CD14-positive monocyte (primary cell): ENCODE measurements at regions not wholly inside any gene's neighbourhood (a gene's known extent, or its start where the extent isn't known, plus 50 kb on each side); places are given as distances from the start of the nearest gene placed in this dataset.

Experiments
- DNase-seq, 3 donors: peaks; one replicate each; pipeline ENCODE4 v3.0.0-alpha.2; 2011 to 2022
- H2AFZ ChIP-seq: 2 replicates; pipeline ENCODE4 v1.6.0; 2012; ENCODE audit warnings: mild to moderate bottlenecking, low read depth, low read length, inconsistent platforms; ENCODE audit not compliant: insufficient read depth, poor library complexity, severe bottlenecking
- H3K27ac ChIP-seq, 2 donors: 1 replicate in 1 of 2; 2 replicates in 1 of 2; pipeline ENCODE4 v1.5.1; 2012 to 2013; ENCODE audit warnings: low read length in 2 of 2, control low read depth in 1 of 2, inconsistent platforms in 1 of 2, low read depth in 1 of 2, mild to moderate bottlenecking in 1 of 2
- H3K27me3 ChIP-seq, 2 donors: one replicate each; pipeline versions ENCODE4 v1.6.0 to v1.6.1; 2011 to 2013; ENCODE audit warnings: low read length in 2 of 2; ENCODE audit not compliant: control insufficient read depth in 2 of 2, insufficient read depth in 2 of 2
- H3K36me3 ChIP-seq, 2 donors: replicated peaks in 1 of 2; 1 replicate in 1 of 2; 2 replicates in 1 of 2; pipeline versions ENCODE4 v1.5.1 to v1.6.1; 2012 to 2013; ENCODE audit warnings: low read length in 2 of 2, control low read depth in 1 of 2, inconsistent platforms in 1 of 2, mild to moderate bottlenecking in 1 of 2; ENCODE audit not compliant: insufficient read depth in 2 of 2, control insufficient read depth in 1 of 2
- H3K4me1 ChIP-seq, 2 donors: 1 replicate in 1 of 2; 2 replicates in 1 of 2; pipeline versions ENCODE4 v1.5.1 to v1.6.1; 2012 to 2013; ENCODE audit warnings: low read length in 2 of 2, control low read depth in 1 of 2, inconsistent platforms in 1 of 2, mild to moderate bottlenecking in 1 of 2, moderate library complexity in 1 of 2; ENCODE audit not compliant: insufficient read depth in 2 of 2, control insufficient read depth in 1 of 2
- H3K4me2 ChIP-seq: replicated peaks from 2 replicates; pipeline ENCODE3; 2012; ENCODE audit warnings: low read length, moderate library complexity, mild to moderate bottlenecking; ENCODE audit not compliant: poor library complexity, severe bottlenecking; ENCODE audit errors: extremely low read depth
- H3K4me3 ChIP-seq, 3 experiments: fragments of 200-600 bp in 1 of 3; sonication (generic) in 1 of 3; replicated peaks in 1 of 3; 1 replicate in 2 of 3; 2 replicates in 1 of 3; pipeline ENCODE4 v1.5.1; 2011 to 2013; ENCODE audit warnings: low read length in 3 of 3, mild to moderate bottlenecking in 3 of 3, control low read depth in 2 of 3, low read depth in 2 of 3, inconsistent platforms in 1 of 3, moderate library complexity in 1 of 3
- H3K79me2 ChIP-seq: 2 replicates; pipeline ENCODE4 v1.6.0; 2012; ENCODE audit warnings: mild to moderate bottlenecking, control low read depth, inconsistent platforms, low read length, moderate library complexity; ENCODE audit not compliant: insufficient read depth
- H3K9ac ChIP-seq: 2 replicates; pipeline ENCODE4 v1.6.0; 2017; ENCODE audit warnings: low read length, mild to moderate bottlenecking; ENCODE audit not compliant: insufficient read depth, poor library complexity, severe bottlenecking
- H3K9me3 ChIP-seq, 2 donors: replicated peaks in 1 of 2; 1 replicate in 1 of 2; 2 replicates in 1 of 2; pipeline versions ENCODE4 v1.5.1 to v1.6.1; 2012 to 2013; ENCODE audit warnings: low read length in 2 of 2, control low read depth in 1 of 2; ENCODE audit not compliant: control insufficient read depth in 1 of 2, insufficient read depth in 1 of 2
- H4K20me1 ChIP-seq: 2 replicates; pipeline ENCODE4 v1.6.0; 2012; ENCODE audit warnings: mild to moderate bottlenecking, low read length, control low read depth, moderate library complexity; ENCODE audit not compliant: insufficient read depth
- H3K27ac Mint-ChIP-seq, 7 donors: one replicate each; pipeline ENCODE4 v1.8.0; 2020; ENCODE audit warnings: mild to moderate bottlenecking in 7 of 7, mixed read lengths in 7 of 7, moderate library complexity in 6 of 7, inconsistent platforms in 2 of 7
- H3K27me3 Mint-ChIP-seq, 3 donors: one replicate each; pipeline ENCODE4 v1.8.0; 2021 to 2022; ENCODE audit warnings: low read depth in 3 of 3, mild to moderate bottlenecking in 3 of 3, mixed read lengths in 3 of 3, moderate library complexity in 3 of 3, inconsistent platforms in 1 of 3
- H3K36me3 Mint-ChIP-seq, 2 donors: one replicate each; pipeline ENCODE4 v1.8.0; 2020; ENCODE audit warnings: mixed read lengths in 2 of 2, inconsistent platforms in 1 of 2, mild to moderate bottlenecking in 1 of 2
- H3K4me1 Mint-ChIP-seq: one replicate; pipeline ENCODE4 v1.8.0; 2020; ENCODE audit warnings: mild to moderate bottlenecking, mixed read lengths
- H3K4me3 Mint-ChIP-seq, 2 donors: one replicate each; pipeline ENCODE4 v1.8.0; 2020; ENCODE audit warnings: mild to moderate bottlenecking in 2 of 2, mixed read lengths in 2 of 2, moderate library complexity in 1 of 2
- H3K9me3 Mint-ChIP-seq, 7 donors: one replicate each; pipeline ENCODE4 v1.8.0; 2020 to 2022; ENCODE audit warnings: mixed read lengths in 7 of 7, mild to moderate bottlenecking in 6 of 7, moderate library complexity in 6 of 7, inconsistent platforms in 2 of 7
- WGBS: methylation state at CpG from one replicate; pipeline ENCODE4 v1.1.5; 2013; ENCODE audit warnings: missing lambda C conversion rate; ENCODE audit not compliant: insufficient coverage; 5-methylcytosine and 5-hydroxymethylcytosine counted together
- intact Hi-C, 2 donors: fragments of 100-400 bp; cut with micrococcal nuclease; formaldehyde crosslinking; loops; one replicate each; pipeline versions ENCODE4 v1.15.0 to v1.15.1; 2023
- TF ChIP-seq, protein P1 (sequence below): fragments of 200-600 bp; IDR thresholded peaks from one replicate; pipeline ENCODE4 v1.8.0; 2022; ENCODE audit warnings: antibody characterized with exemption, mild to moderate bottlenecking

- H3K4me1 ChIP-seq: no peaks in the 10 kb centered on the region
- H3K4me3 ChIP-seq: no peak overlapping the region
- no peaks in the 10 kb centered on the region for H3K9me3 ChIP-seq
- H3K4me2 ChIP-seq: no peak overlapping the region
- H3K27ac Mint-ChIP-seq: no peak overlapping the region
- H3K4me3 Mint-ChIP-seq: no peak overlapping the region
- H2AFZ ChIP-seq: no peak overlapping the region
- TF ChIP-seq, protein P1, sequence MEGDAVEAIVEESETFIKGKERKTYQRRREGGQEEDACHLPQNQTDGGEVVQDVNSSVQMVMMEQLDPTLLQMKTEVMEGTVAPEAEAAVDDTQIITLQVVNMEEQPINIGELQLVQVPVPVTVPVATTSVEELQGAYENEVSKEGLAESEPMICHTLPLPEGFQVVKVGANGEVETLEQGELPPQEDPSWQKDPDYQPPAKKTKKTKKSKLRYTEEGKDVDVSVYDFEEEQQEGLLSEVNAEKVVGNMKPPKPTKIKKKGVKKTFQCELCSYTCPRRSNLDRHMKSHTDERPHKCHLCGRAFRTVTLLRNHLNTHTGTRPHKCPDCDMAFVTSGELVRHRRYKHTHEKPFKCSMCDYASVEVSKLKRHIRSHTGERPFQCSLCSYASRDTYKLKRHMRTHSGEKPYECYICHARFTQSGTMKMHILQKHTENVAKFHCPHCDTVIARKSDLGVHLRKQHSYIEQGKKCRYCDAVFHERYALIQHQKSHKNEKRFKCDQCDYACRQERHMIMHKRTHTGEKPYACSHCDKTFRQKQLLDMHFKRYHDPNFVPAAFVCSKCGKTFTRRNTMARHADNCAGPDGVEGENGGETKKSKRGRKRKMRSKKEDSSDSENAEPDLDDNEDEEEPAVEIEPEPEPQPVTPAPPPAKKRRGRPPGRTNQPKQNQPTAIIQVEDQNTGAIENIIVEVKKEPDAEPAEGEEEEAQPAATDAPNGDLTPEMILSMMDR: no peak
- H3K9ac ChIP-seq: no peak overlapping the region
- no peak overlapping the region for H3K27ac ChIP-seq
- no peaks in the 10 kb centered on the region for H3K79me2 ChIP-seq
- peaks cover 0 to 4% of the 10 kb centered on the region in 2 donors for H3K27me3 ChIP-seq
- intact Hi-C loops: no loop called here
- no peak for DNase-seq
- H4K20me1 ChIP-seq: no peaks in the 10 kb centered on the region
- H3K27me3 Mint-ChIP-seq: peaks cover 6 to 15% (median 6%) of the 10 kb centered on the region in 3 donors
- H3K9me3 Mint-ChIP-seq: peaks cover 0 to 3% (median 0%) of the 10 kb centered on the region in 7 donors
- WGBS: no CpG with 5 or more reads among the region's 2 CpGs
- H3K4me1 Mint-ChIP-seq: no peaks in the 10 kb centered on the region
- no peaks in the 10 kb centered on the region for H3K36me3 ChIP-seq
- H3K36me3 Mint-ChIP-seq: no peaks in the 10 kb centered on the region
These were observed 70.0 kb upstream of the HMGA2 start for GRCh38 chr12:65754290-65754689.

- TF ChIP-seq, protein P1: no peak
- Histone ChIP-seq H3K9ac (no peak overlapping the region), H3K27me3 (peaks cover 0 to 4% of the 10 kb centered on the region in 2 donors), H3K4me1 (no peaks in the 10 kb centered on the region), H3K27ac (no peak overlapping the region), H4K20me1 (no peaks in the 10 kb centered on the region), H3K79me2 (no peaks in the 10 kb centered on the region), H2AFZ (no peak overlapping the region), H3K4me2 (no peak overlapping the region), H3K36me3 (no peaks in the 10 kb centered on the region), H3K9me3 (no peaks in the 10 kb centered on the region), H3K4me3 (no peak overlapping the region)
- no peak for DNase-seq
- H3K4me3 Mint-ChIP-seq: peak overlapping the region in 1 of 2 donors; percentile 12
- H3K9me3 Mint-ChIP-seq: peaks cover 0 to 3% (median 0%) of the 10 kb centered on the region in 7 donors
- H3K36me3 Mint-ChIP-seq: no peaks in the 10 kb centered on the region
- no peak overlapping the region for H3K27ac Mint-ChIP-seq
- WGBS: 88% methylated on average over 3 of the region's 8 CpGs
- intact Hi-C loops: no loop called here
- peaks cover 5 to 15% (median 6%) of the 10 kb centered on the region in 3 donors for H3K27me3 Mint-ChIP-seq
- no peaks in the 10 kb centered on the region for H3K4me1 Mint-ChIP-seq
These were observed 69.3 kb upstream of the HMGA2 start for GRCh38 chr12:65754744-65755595.
